ENCODE measurements at regions not wholly inside any gene's neighbourhood (a gene's known extent, or its start where the extent isn't known, plus 50 kb on each side); places are given as distances from the start of the nearest gene placed in this dataset.

DNA sequence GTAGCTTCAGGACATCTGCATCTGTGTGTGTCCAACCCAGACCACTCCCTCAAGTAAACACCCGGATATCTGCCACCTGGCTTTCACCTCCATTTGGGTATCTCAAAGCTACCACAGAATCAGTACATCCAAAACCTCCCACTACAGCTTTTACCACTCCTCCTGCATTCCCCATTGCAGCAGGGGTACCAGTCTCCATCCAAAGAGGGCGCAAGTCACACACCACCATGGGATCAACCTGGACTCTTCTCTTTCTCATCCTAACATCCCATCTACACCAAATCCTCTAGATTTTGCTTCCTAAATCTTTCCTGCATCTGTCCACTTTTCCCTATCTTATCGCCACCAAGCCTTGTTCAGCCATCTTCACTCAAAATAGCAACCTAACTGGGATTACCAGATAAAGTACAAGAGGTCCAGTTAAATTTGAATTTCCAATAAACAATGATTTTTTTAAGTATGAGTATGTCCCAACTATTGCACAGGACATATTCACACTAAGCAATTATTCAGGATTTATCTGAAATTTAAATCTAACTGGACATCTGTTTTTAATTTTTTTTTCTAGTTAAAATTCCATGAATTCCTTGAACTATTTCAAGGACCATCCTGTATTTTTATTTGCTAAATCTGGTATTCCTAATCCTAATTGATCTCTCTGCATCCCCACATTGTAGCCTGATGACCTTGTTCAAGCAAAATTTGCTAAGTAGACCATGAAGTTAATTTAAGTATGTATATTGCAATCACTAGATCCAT is 164.3 kb upstream of the MLN start:
- no peak for DNase-seq

DNA sequence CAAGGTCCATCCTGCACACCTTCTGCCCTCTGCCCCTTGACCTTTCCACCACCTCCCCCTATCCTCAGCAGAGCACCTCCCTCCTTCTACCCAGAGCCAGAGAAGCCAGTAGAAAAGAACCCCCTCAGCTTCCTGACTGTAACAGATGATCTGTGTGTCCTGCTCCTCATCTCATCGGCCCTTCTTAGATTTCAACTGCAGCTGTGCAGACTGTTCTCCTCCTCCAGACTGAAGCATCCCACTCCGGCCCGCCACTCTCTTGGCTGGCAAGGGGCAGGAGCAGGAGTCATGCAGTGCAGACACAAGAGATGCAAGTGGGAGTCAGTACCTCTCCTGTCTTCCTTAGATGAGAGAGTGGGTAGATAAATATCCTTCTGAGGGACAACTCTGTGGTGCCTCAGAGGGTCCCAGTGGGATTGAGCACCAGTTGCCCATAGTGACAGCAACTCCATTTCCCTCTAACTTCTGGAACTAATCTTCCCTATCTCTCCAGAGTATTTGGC is 163.5 kb upstream of the MLN start:
- DNase-seq, result no peak

DNA sequence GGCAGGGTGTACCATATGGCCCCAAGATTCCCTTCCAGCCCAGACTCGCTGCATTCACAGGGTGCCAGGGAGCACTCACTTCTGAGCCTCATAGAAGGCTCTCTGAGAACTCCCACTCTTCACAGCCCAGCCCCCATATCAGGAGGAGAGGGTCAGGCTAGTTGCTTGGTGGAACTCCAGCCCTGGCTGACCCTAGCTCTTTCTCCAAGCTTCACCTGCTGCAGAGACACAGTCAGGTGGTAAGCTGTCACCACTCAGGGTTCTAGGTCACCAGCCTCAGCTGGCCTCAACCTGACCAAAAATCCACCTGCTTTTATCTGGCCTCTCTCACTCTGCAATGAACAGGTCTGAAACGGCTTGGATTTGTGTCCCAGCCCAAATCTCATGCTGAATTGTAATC is 162.7 kb upstream of the MLN start:
- no peak for DNase-seq

- DNase-seq, result no peak
Measured at GRCh38 chr6:33965766-33966165, 162.0 kb upstream of the MLN start.

DNA sequence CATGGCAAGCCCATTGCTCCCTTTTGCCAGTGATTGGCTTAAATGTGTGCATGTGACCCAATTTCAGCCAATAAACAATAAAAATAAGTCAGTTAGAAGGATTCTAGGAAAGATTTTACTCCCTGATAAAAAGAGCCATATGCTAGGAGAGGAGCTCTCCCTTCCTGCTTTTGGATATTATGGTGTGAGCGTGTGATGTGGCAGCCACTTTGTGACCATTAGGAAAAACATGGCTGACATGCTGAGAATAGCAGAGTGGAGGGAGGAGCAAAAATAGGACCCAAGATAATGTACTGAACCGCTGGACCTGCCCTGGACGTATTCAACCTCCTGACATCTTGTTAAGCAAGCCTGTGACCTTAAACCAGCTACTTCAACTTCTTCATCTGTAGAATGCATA is 160.6 kb upstream of the MLN start:
- DNase-seq, result no peak

DNA sequence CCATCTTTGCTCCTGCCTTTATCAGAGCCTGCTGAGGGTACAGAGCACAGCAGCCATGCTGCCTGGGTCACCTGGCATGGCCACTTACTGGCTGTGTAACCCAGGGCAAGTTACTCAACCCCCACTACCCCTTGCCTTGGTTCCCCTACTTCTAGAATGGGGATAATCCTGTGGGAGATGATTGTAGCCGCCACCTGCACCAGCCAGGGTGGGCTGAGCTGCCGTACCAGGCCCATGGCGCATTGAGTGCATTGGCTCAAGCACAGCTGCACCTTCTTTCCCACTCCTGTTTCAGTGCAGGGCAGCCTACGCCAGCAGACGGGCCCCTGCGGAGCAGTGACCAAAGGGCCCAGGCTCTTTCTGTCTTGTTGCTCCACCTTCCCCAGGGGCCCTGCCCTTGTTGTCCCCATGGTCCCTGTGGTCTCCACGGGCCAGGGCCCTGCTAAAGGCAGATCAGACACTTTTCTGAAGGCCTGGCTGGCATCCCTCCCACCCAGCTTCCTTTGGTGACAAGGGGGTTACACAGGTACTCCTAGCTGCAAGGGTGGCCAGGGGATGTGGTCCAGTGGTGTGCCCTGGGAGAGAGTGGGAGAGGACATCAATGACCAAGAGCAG is 159.4 kb upstream of the MLN start:
- no peak for DNase-seq

DNA sequence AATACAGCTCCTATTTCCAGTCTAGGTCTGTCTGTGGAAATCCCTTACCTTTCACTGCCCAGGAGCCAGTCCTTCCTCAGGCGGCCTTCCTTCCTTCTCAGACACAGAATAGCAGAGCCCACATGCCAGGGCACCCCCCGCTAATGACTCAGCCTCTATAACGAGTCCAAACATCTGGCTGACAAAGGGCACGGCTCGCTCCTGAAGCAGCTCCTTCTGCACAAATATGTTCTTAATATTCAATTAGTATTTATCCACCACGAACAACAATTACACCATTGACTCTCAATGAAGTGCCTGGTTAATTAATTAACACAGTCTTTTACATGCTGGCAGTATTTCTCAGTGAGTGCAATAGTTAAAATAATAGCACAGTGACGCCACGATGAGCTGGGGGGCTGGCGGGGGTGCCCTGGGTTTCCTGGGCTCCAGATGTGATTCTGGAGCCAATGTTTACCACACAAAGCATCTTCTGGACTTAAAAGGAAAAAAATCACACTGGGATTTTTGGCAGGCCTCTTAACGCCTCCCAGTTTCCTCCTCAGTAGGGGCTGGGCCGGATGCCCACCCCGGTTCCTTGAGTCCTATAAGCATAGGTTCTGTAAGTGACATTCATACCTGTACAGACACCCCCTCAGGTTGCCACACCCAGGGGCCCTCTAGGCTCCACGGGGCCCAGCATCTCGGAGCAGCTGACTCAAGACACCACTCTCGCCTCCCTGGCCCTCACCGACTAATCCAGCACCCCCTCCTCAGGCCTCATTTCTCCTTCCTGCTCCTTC is 158.6 kb upstream of the MLN start:
- DNase-seq, result no peak

DNA sequence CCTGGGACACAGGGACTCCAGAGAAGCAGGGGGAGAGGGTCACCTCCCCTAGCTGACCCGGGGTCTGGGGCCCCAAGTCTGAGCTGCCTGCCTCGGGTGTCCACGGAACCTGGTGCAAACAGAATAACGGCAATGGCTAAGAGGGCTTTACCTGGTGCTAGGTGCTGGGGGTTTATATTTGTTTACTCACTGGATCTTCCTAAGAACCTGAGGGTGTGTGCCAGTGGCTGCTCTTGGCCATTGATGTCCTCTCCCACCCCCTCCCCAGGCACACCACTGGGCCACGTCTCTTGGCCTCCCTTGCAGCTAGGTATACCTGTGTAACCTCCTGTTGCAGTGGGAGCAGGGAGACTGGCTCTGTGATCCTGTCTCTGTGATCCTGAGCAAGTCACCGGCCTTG is 157.9 kb upstream of the MLN start:
- no peak for DNase-seq

GRCh38 chr6:33960345-33961313 is 156.8 kb upstream of the MLN start:
- peak; percentile 82 for DNase-seq

GRCh38 chr6:33959661-33960344 is 156.0 kb upstream of the MLN start:
- no peak for DNase-seq

- DNase-seq, result no peak
Measured at GRCh38 chr6:33959329-33959651, 155.5 kb upstream of the MLN start.

DNA sequence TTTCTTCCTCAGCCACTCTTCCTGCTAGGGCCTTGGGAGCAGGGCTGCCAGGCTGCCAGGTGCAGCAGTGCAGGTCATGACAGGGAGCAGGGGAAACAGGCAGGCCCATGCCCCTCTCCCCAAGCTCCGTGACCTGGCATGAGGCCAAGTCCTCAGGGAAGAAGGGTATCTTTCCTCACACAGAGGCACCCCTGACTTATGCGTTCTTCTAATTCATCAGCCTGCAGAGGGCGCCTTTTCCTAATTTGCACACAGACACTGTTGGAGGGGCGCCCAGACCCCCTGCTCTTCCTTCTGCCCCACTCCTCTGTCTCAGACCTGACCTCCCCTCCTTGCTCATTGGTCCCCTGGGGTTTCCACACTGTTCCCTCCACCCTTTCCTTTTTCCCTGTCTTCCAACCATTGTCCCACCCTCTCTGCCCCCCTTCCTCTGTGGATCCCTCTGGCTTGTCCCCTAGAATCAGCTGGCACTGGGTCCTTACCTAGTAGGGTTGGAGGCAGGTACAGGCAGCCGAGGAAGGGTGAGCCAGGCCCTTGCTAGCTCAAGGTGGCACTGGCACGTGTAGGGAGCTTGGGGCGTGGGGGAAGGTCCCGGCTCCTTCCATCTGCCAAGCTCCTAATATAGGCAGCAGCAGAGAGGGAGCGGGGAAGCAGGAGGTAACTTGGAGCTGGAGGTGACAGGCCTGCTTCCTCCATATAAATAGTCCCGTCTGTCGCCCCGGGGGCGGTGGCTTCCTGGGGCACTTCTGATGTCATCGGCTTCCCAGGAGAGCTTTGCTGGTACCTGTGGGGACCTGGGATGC is 154.9 kb upstream of the MLN start:
- peak; percentile 16 for DNase-seq

GRCh38 chr6:33957892-33958525 is 154.2 kb upstream of the MLN start:
- DNase-seq, result no peak

- no peak for DNase-seq
Measured at GRCh38 chr6:33957131-33957891, 153.5 kb upstream of the MLN start.

DNA sequence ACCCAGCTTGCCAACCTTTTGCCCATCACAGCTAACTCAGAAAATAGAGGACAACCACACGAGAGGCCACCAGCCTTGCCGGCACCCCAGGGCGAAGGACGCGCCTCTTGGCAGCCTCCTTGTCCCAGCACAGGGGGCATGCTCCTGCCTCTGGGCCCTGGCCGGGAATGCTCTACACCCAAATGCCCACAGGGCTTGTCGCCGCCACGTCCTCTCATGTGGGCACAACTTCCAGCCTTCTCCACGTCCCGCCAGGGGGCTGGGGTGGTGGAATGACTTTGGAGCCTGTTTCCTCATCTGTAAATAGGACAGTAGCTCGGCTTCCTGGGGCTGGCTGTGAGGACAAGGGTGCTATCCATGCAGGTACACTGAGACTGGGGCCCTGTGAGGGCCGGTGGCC is 152.4 kb upstream of the MLN start:
- DNase-seq, result no peak

- DNase-seq, result no peak
Measured at GRCh38 chr6:33955566-33955965, 151.8 kb upstream of the MLN start.

DNA sequence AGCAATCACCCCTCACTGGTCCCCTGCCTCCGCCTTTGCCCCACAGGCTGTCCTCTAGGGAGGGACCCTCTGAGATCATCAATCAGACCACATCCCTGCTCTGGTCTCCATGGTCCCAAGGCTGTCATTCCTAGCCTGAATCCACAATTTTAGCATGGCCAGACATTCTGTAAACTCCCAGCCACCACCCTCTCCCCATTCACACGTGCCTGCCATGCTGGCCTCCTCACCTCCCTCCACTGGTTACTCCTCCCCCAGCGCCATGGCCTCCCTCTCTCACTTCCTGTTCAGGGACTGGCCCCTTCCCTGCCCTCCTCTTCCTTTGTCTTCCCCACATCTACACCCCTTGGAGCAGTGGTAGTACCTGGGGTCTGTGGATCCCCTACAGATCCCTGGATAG is 150.7 kb upstream of the MLN start:
- DNase-seq, result no peak

- no peak for DNase-seq
Measured at GRCh38 chr6:33953171-33953570, 149.4 kb upstream of the MLN start.

- DNase-seq, result no peak
Measured at GRCh38 chr6:33952016-33952415, 148.2 kb upstream of the MLN start.
